ENCODE measurements at regions not wholly inside any gene's neighbourhood (a gene's known extent, or its start where the extent isn't known, plus 50 kb on each side); places are given as distances from the start of the nearest gene placed in this dataset.

GRCh38 chr3:14283813-14284438 lies 105.3 kb downstream of the LSM3 start:
- no peak overlapping the region for H3K4me3 ChIP-seq (ENCODE audit: low read depth, low read length)
- TF ChIP-seq CTCF (IDR thresholded peaks at IDR 0.05; ENCODE audit: control insufficient read depth, extremely low read depth, insufficient read depth), result no peak
- DNase-seq (ENCODE audit: low read depth), result no peak

GRCh38 chr3:14284694-14285547 lies 106.3 kb downstream of the LSM3 start:
- H3K4me3 ChIP-seq (ENCODE audit: low read depth, low read length), result no peak overlapping the region
- TF ChIP-seq CTCF (IDR thresholded peaks at IDR 0.05; ENCODE audit: control insufficient read depth, extremely low read depth, insufficient read depth), result no peak
- DNase-seq (ENCODE audit: low read depth), result no peak

- TF ChIP-seq CTCF (IDR thresholded peaks at IDR 0.05; ENCODE audit: control insufficient read depth, extremely low read depth, insufficient read depth), result no peak
- DNase-seq (ENCODE audit: low read depth), result no peak
- H3K4me3 ChIP-seq (ENCODE audit: low read depth, low read length), result no peak overlapping the region
These were observed 106.9 kb downstream of the LSM3 start for GRCh38 chr3:14285548-14285925.

GRCh38 chr3:14286887-14287500 lies 108.4 kb downstream of the LSM3 start:
- no peak for DNase-seq (ENCODE audit: low read depth)
- no peak overlapping the region for H3K4me3 ChIP-seq (ENCODE audit: low read depth, low read length)
- no peak for TF ChIP-seq CTCF (IDR thresholded peaks at IDR 0.05; ENCODE audit: control insufficient read depth, extremely low read depth, insufficient read depth)

- H3K4me3 ChIP-seq (ENCODE audit: low read depth, low read length), result no peak overlapping the region
- no peak for TF ChIP-seq CTCF (IDR thresholded peaks at IDR 0.05; ENCODE audit: control insufficient read depth, extremely low read depth, insufficient read depth)
- DNase-seq (ENCODE audit: low read depth), result no peak
These were observed 109.7 kb downstream of the LSM3 start for GRCh38 chr3:14288177-14288788.

- no peak for DNase-seq (ENCODE audit: low read depth)
- H3K4me3 ChIP-seq (ENCODE audit: low read depth, low read length), result no peak overlapping the region
- no peak for TF ChIP-seq CTCF (IDR thresholded peaks at IDR 0.05; ENCODE audit: control insufficient read depth, extremely low read depth, insufficient read depth)
These were observed 110.3 kb downstream of the LSM3 start for GRCh38 chr3:14288833-14289451.
